SK-N-SH (cell line): ENCODE measurements at regions not wholly inside any gene's neighbourhood (a gene's known extent, or its start where the extent isn't known, plus 50 kb on each side); places are given as distances from the start of the nearest gene placed in this dataset.

ENCODE experiments used
- CTCF ChIP-seq: fragments of 200-600 bp; sonication (generic); IDR thresholded peaks from 2 replicates; pipeline ENCODE4 v1.6.1; 2017; ENCODE audit warnings: antibody characterized with exemption, mild to moderate bottlenecking, moderate library complexity
- EZH2phosphoT487 ChIP-seq: fragments of 200-600 bp; sonication (generic); IDR thresholded peaks from 2 replicates; pipeline ENCODE4 v1.6.1; 2017; ENCODE audit warnings: low read depth, mixed run types, mild to moderate bottlenecking, antibody characterized with exemption, moderate library complexity, borderline replicate concordance
- GATA2 ChIP-seq: sonication (generic); formaldehyde crosslinking; IDR thresholded peaks from 2 replicates; pipeline ENCODE4 v1.5.0; 2020; ENCODE audit warnings: mild to moderate bottlenecking, missing genetic modification reagents
- NRF1 ChIP-seq: IDR thresholded peaks from 2 replicates; pipeline ENCODE4 v1.6.1; 2012; ENCODE audit warnings: low read depth, mild to moderate bottlenecking, low read length
- POLR2AphosphoS5 ChIP-seq: IDR thresholded peaks from 2 replicates; pipeline ENCODE4 v1.6.1; 2012; ENCODE audit warnings: low read depth, low read length
- USF1 ChIP-seq: IDR thresholded peaks from 2 replicates; pipeline ENCODE4 v1.4.0; 2012; ENCODE audit warnings: low read depth, borderline replicate concordance
- USF2 ChIP-seq: fragments of 150-350 bp; IDR thresholded peaks from 2 replicates; pipeline ENCODE4 v1.6.1; 2017; ENCODE audit warnings: antibody characterized with exemption, low read length, low read depth, borderline replicate concordance
- TF ChIP-seq, protein P1 (sequence below): IDR thresholded peaks from 2 replicates; pipeline ENCODE4 v1.6.1; 2012; ENCODE audit warnings: mild to moderate bottlenecking, low read depth, low read length, moderate library complexity
- TF ChIP-seq, protein P2 (sequence below): IDR thresholded peaks from 2 replicates; pipeline ENCODE4; 2012

DNA sequence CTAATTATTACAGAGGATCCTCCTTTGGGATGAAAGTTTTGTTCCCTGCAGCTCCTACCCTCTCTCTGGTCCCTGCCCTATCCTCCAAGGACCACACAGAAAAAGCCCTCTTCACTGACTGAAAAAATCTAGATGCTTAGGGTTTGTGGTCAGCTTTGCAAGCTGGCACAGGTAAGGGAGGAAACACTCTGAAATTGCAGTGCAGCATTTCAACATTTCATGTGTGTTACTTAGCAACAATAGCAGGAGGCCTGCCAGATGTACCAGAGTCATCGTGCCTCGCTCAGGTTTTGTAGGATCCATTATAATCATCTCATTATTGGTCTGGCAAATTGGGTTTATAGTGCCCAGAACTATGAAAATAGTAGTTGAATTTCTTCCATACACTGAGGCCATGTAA lies 109.5 kb downstream of the PALM2AKAP2 start:
- no peak for TF ChIP-seq CTCF
- TF ChIP-seq, protein P1, sequence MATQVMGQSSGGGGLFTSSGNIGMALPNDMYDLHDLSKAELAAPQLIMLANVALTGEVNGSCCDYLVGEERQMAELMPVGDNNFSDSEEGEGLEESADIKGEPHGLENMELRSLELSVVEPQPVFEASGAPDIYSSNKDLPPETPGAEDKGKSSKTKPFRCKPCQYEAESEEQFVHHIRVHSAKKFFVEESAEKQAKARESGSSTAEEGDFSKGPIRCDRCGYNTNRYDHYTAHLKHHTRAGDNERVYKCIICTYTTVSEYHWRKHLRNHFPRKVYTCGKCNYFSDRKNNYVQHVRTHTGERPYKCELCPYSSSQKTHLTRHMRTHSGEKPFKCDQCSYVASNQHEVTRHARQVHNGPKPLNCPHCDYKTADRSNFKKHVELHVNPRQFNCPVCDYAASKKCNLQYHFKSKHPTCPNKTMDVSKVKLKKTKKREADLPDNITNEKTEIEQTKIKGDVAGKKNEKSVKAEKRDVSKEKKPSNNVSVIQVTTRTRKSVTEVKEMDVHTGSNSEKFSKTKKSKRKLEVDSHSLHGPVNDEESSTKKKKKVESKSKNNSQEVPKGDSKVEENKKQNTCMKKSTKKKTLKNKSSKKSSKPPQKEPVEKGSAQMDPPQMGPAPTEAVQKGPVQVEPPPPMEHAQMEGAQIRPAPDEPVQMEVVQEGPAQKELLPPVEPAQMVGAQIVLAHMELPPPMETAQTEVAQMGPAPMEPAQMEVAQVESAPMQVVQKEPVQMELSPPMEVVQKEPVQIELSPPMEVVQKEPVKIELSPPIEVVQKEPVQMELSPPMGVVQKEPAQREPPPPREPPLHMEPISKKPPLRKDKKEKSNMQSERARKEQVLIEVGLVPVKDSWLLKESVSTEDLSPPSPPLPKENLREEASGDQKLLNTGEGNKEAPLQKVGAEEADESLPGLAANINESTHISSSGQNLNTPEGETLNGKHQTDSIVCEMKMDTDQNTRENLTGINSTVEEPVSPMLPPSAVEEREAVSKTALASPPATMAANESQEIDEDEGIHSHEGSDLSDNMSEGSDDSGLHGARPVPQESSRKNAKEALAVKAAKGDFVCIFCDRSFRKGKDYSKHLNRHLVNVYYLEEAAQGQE: no peak
- no peak for TF ChIP-seq EZH2phosphoT487
- TF ChIP-seq, protein P2, sequence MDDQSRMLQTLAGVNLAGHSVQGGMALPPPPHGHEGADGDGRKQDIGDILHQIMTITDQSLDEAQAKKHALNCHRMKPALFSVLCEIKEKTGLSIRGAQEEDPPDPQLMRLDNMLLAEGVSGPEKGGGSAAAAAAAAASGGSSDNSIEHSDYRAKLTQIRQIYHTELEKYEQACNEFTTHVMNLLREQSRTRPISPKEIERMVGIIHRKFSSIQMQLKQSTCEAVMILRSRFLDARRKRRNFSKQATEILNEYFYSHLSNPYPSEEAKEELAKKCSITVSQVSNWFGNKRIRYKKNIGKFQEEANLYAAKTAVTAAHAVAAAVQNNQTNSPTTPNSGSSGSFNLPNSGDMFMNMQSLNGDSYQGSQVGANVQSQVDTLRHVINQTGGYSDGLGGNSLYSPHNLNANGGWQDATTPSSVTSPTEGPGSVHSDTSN: no peak
- no peak for TF ChIP-seq USF2
- no peak for TF ChIP-seq POLR2AphosphoS5
- no peak for TF ChIP-seq GATA2
- TF ChIP-seq USF1: no peak
- no peak for TF ChIP-seq NRF1
